ENCODE measurements at regions not wholly inside any gene's neighbourhood (a gene's known extent, or its start where the extent isn't known, plus 50 kb on each side); places are given as distances from the start of the nearest gene placed in this dataset.

GRCh38 chr21:27129215-27129614, 162.3 kb upstream of the ADAMTS5 start:
- DNase-seq = no peak

GRCh38 chr21:27126140-27126539, 159.3 kb upstream of the ADAMTS5 start:
- no peak for DNase-seq

- DNase-seq = no peak
These were observed 155.8 kb upstream of the ADAMTS5 start for GRCh38 chr21:27122686-27123085.

- DNase-seq = no peak
These were observed 147.2 kb upstream of the ADAMTS5 start for GRCh38 chr21:27114111-27114510.

- DNase-seq = no peak
These were observed 145.3 kb upstream of the ADAMTS5 start for GRCh38 chr21:27112186-27112585.

- DNase-seq = no peak
These were observed 144.1 kb upstream of the ADAMTS5 start for GRCh38 chr21:27110956-27111355.

- no peak for DNase-seq
These were observed 141.8 kb upstream of the ADAMTS5 start for GRCh38 chr21:27108701-27109100.

- no peak for DNase-seq
These were observed 141.3 kb upstream of the ADAMTS5 start for GRCh38 chr21:27108228-27108627.

GRCh38 chr21:27104846-27105431, 138.1 kb upstream of the ADAMTS5 start:
- no peak for DNase-seq

GRCh38 chr21:27103768-27104167, 136.9 kb upstream of the ADAMTS5 start:
- DNase-seq = no peak

GRCh38 chr21:27101523-27101922, 134.6 kb upstream of the ADAMTS5 start:
- no peak for DNase-seq

- DNase-seq = no peak
These were observed 127.5 kb upstream of the ADAMTS5 start for GRCh38 chr21:27094184-27094948.

- no peak for DNase-seq
These were observed 119.7 kb upstream of the ADAMTS5 start for GRCh38 chr21:27086630-27087029.

- DNase-seq = no peak
These were observed 119.3 kb upstream of the ADAMTS5 start for GRCh38 chr21:27086186-27086585.

GRCh38 chr21:27085387-27085786, 118.5 kb upstream of the ADAMTS5 start:
- no peak for DNase-seq

- no peak for DNase-seq
These were observed 116.3 kb upstream of the ADAMTS5 start for GRCh38 chr21:27083144-27083543.

- DNase-seq = no peak
These were observed 115.6 kb upstream of the ADAMTS5 start for GRCh38 chr21:27082431-27083010.

- DNase-seq = no peak
These were observed 112.8 kb upstream of the ADAMTS5 start for GRCh38 chr21:27079636-27080240.

- no peak for DNase-seq
These were observed 112.0 kb upstream of the ADAMTS5 start for GRCh38 chr21:27078915-27079314.

GRCh38 chr21:27077501-27077900, 110.6 kb upstream of the ADAMTS5 start:
- DNase-seq = no peak

GRCh38 chr21:27076025-27076424, 109.1 kb upstream of the ADAMTS5 start:
- DNase-seq = no peak

GRCh38 chr21:27070861-27071670, 104.2 kb upstream of the ADAMTS5 start:
- DNase-seq = no peak

- no peak for DNase-seq
These were observed 101.9 kb upstream of the ADAMTS5 start for GRCh38 chr21:27068811-27069210.

All from GF-D8 (cell line).